Esophagus muscularis mucosa (tissue), 3 donors: ENCODE measurements at regions not wholly inside any gene's neighbourhood (a gene's known extent, or its start where the extent isn't known, plus 50 kb on each side); places are given as distances from the start of the nearest gene placed in this dataset.

Experiments
- CTCF ChIP-seq, 3 experiments: fragments of 200-600 bp in 2 of 3; fragments of 450-650 bp in 1 of 3; sonication (generic) in 2 of 3; IDR thresholded peaks; one replicate each; pipeline ENCODE4 v1.5.1; 2017 to 2019; ENCODE audit warnings: antibody characterized with exemption in 3 of 3, mild to moderate bottlenecking in 2 of 3, moderate library complexity in 1 of 3
- EP300 ChIP-seq: sonication (generic); formaldehyde crosslinking; IDR thresholded peaks from one replicate; pipeline ENCODE4 v1.6.1; 2017; ENCODE audit warnings: antibody characterized with exemption

GRCh38 chr1:22224631-22225030 lies 81.7 kb upstream of the WNT4 start:
- TF ChIP-seq EP300 (no peak), CTCF (IDR thresholded peaks at IDR 0.05) (no peak)
